ENCODE measurements at regions not wholly inside any gene's neighbourhood (a gene's known extent, or its start where the extent isn't known, plus 50 kb on each side); places are given as distances from the start of the nearest gene placed in this dataset.

DNA sequence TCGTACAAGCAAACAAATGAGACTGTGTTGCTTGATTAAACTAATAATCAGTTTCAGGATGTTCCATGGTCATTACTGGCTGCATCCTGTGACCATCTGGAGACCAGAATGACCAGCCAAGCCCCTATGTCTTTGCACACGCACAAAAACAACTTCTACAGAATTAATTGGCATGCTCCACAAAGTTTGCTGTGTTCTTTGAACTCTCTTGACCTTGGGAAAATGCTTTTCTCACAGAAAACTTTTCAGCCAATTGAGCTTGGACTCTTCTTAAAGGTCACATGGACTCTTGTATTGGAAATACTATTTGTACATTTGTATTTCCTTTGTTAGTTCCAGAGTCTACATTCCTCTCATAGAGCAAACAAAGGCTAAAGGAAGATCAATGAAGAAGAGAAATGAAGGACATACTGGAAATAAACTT lies 147.8 kb downstream of the ARRDC3 start:
- no peak overlapping the region for H3K9ac ChIP-seq (ENCODE audit: insufficient read depth in 1 of 2, low read length in 2 of 2)
- H3K4me1 ChIP-seq (ENCODE audit: control insufficient read depth in 5 of 5, insufficient read depth in 5 of 5, low read length in 5 of 5), result peaks cover 0 to 3% (median 0%) of the 10 kb centered on the region in 5 donors
- DNase-seq (peak in 1 of 3 donors; percentile 32), ATAC-seq (ENCODE audit: insufficient read depth, low FRiP score) (no peak)
- no peak overlapping the region for H3K27ac ChIP-seq (ENCODE audit: low read depth in 1 of 2, low read length in 1 of 2)
- no peaks in the 10 kb centered on the region for H3K9me3 ChIP-seq (ENCODE audit: control insufficient read depth in 4 of 4, insufficient read depth in 3 of 4, low read length in 3 of 4)
- no peaks in the 10 kb centered on the region for H3K36me3 ChIP-seq (ENCODE audit: control insufficient read depth in 4 of 4, insufficient read depth in 4 of 4, low read length in 4 of 4)
- H3K27me3 ChIP-seq (ENCODE audit: control insufficient read depth in 3 of 3, insufficient read depth in 3 of 3, low read length in 2 of 3), result no peaks in the 10 kb centered on the region
- H3K4me3 ChIP-seq, result no peak overlapping the region
- TF ChIP-seq, protein P1, sequence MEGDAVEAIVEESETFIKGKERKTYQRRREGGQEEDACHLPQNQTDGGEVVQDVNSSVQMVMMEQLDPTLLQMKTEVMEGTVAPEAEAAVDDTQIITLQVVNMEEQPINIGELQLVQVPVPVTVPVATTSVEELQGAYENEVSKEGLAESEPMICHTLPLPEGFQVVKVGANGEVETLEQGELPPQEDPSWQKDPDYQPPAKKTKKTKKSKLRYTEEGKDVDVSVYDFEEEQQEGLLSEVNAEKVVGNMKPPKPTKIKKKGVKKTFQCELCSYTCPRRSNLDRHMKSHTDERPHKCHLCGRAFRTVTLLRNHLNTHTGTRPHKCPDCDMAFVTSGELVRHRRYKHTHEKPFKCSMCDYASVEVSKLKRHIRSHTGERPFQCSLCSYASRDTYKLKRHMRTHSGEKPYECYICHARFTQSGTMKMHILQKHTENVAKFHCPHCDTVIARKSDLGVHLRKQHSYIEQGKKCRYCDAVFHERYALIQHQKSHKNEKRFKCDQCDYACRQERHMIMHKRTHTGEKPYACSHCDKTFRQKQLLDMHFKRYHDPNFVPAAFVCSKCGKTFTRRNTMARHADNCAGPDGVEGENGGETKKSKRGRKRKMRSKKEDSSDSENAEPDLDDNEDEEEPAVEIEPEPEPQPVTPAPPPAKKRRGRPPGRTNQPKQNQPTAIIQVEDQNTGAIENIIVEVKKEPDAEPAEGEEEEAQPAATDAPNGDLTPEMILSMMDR (IDR thresholded peaks at IDR 0.05; ENCODE audit: control extremely low read depth, extremely low read depth), result no peak
- WGBS, 2 donors, result 58 to 63% methylated on average over 2 of the region's 2 CpGs

DNA sequence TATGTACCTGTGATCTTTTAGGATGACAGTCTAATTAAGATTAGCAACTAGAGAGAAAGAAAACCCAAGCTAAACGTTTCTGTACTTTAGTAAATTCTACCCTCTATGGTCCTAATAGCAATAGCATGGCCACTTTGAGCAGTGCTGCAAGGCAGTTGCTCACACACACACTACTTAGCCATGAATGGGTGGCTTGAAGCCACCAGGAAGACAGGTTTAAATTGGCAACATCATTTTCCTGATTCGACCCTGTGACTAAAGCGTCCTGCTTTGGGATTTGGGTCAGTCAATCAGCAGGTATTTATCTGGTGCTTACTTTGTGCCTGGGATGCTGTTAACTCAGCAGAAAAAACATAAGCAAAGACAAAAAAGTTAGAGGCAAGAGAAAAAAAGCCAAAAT lies 150.6 kb downstream of the ARRDC3 start:
- Histone ChIP-seq H3K9ac (ENCODE audit: insufficient read depth in 1 of 2, low read length in 2 of 2) (no peak overlapping the region), H3K4me1 (ENCODE audit: control insufficient read depth in 5 of 5, insufficient read depth in 5 of 5, low read length in 5 of 5) (peaks cover 0 to 3% (median 0%) of the 10 kb centered on the region in 5 donors), H3K9me3 (ENCODE audit: control insufficient read depth in 4 of 4, insufficient read depth in 3 of 4, low read length in 3 of 4) (peaks cover 0 to 2% (median under 1%) of the 10 kb centered on the region in 4 donors), H3K27ac (ENCODE audit: low read depth in 1 of 2, low read length in 1 of 2) (no peak overlapping the region), H3K36me3 (ENCODE audit: control insufficient read depth in 4 of 4, insufficient read depth in 4 of 4, low read length in 4 of 4) (no peaks in the 10 kb centered on the region), H3K27me3 (ENCODE audit: control insufficient read depth in 3 of 3, insufficient read depth in 3 of 3, low read length in 2 of 3) (no peaks in the 10 kb centered on the region), H3K4me3 (no peak overlapping the region)
- no peak for ATAC-seq (ENCODE audit: insufficient read depth, low FRiP score)
- WGBS, 2 donors, result 83 to 87% methylated on average over 3 of the region's 3 CpGs
- no peak for DNase-seq
- TF ChIP-seq, protein P1 (IDR thresholded peaks at IDR 0.05; ENCODE audit: control extremely low read depth, extremely low read depth), result no peak

DNA sequence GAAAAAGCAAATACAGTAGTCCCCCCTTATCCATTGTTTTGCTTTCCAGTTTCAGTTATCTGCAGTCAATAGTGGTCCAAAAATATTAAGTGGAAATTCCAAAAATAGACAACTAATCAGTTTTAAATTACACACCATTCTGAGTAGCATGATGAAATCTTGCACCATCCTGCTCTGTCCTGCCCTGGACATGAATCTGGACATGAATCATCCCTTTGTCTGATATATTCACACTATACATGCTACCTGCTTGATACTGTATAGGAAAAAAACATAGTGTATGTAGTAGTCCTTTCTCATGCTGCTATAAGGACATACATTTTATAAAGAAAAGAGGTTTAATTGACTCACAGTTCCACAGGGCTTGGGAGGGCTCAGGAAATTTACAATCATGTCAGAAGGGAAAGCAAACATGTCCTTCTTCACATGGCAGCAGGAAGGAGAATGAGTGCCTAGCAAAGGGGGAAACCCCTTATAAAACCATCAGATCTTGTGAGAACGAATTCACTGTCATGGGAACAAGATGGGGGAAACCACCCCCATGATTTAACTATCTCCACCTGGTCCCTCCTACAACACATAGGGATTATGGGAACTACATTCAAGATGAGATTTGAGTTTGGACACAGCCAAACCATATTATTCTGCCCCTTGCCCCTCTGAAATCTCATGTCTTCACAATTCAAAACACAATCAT lies 153.9 kb downstream of the ARRDC3 start:
- TF ChIP-seq, protein P1 (IDR thresholded peaks at IDR 0.05; ENCODE audit: control extremely low read depth, extremely low read depth), result no peak
- no peaks in the 10 kb centered on the region for H3K36me3 ChIP-seq (ENCODE audit: control insufficient read depth in 4 of 4, insufficient read depth in 4 of 4, low read length in 4 of 4)
- no peak overlapping the region for H3K4me3 ChIP-seq
- H3K27ac ChIP-seq (ENCODE audit: low read depth in 1 of 2, low read length in 1 of 2), result no peak overlapping the region
- H3K9ac ChIP-seq (ENCODE audit: insufficient read depth in 1 of 2, low read length in 2 of 2), result no peak overlapping the region
- H3K4me1 ChIP-seq (ENCODE audit: control insufficient read depth in 5 of 5, insufficient read depth in 5 of 5, low read length in 5 of 5), result no peaks in the 10 kb centered on the region
- peaks cover 0 to 2% (median under 1%) of the 10 kb centered on the region in 4 donors for H3K9me3 ChIP-seq (ENCODE audit: control insufficient read depth in 4 of 4, insufficient read depth in 3 of 4, low read length in 3 of 4)
- H3K27me3 ChIP-seq (ENCODE audit: control insufficient read depth in 3 of 3, insufficient read depth in 3 of 3, low read length in 2 of 3), result no peaks in the 10 kb centered on the region
- ATAC-seq (ENCODE audit: insufficient read depth, low FRiP score) (no peak), DNase-seq (no peak)
- WGBS, 2 donors, result 88 to 95% methylated on average over 1 of the region's 1 CpG
